Liver (tissue), 8 donors: ENCODE measurements at regions not wholly inside any gene's neighbourhood (a gene's known extent, or its start where the extent isn't known, plus 50 kb on each side); places are given as distances from the start of the nearest gene placed in this dataset.

Experiments
- DNase-seq: peaks from one replicate; pipeline ENCODE4 v3.0.0-alpha.2; 2017; ENCODE audit warnings: low spot score
- H3K27ac ChIP-seq, 2 donors: one replicate each; pipeline ENCODE4 v1.7.0; 2013; ENCODE audit warnings: inconsistent platforms in 2 of 2, low read length in 2 of 2, control low read depth in 1 of 2, low read depth in 1 of 2, mild to moderate bottlenecking in 1 of 2
- H3K27me3 ChIP-seq, 4 donors: one replicate each; pipeline versions ENCODE4 v1.6.1 to v1.7.0; 2013; ENCODE audit warnings: low read length in 3 of 4, inconsistent platforms in 1 of 4, mild to moderate bottlenecking in 1 of 4, moderate library complexity in 1 of 4; ENCODE audit not compliant: control insufficient read depth in 4 of 4, insufficient read depth in 4 of 4
- H3K36me3 ChIP-seq, 4 donors: one replicate each; pipeline versions ENCODE4 v1.6.1 to v1.7.0; 2013; ENCODE audit warnings: low read length in 3 of 4, mild to moderate bottlenecking in 3 of 4, low read depth in 1 of 4, moderate library complexity in 1 of 4; ENCODE audit not compliant: control insufficient read depth in 4 of 4, insufficient read depth in 3 of 4
- H3K4me1 ChIP-seq, 4 donors: one replicate each; pipeline versions ENCODE4 v1.6.1 to v1.7.0; 2013; ENCODE audit warnings: low read length in 3 of 4, mild to moderate bottlenecking in 3 of 4, moderate library complexity in 1 of 4; ENCODE audit not compliant: control insufficient read depth in 4 of 4, insufficient read depth in 4 of 4
- H3K4me3 ChIP-seq, 3 donors: one replicate each; pipeline versions ENCODE4 v1.6.1 to v1.7.0; 2013; ENCODE audit warnings: low read length in 3 of 3, control low read depth in 1 of 3, low read depth in 1 of 3, mild to moderate bottlenecking in 1 of 3
- H3K9ac ChIP-seq, 2 donors: one replicate each; pipeline ENCODE4 v1.7.0; 2013; ENCODE audit warnings: low read length in 2 of 2, mild to moderate bottlenecking in 2 of 2, moderate library complexity in 2 of 2, control low read depth in 1 of 2, low read depth in 1 of 2
- H3K9me3 ChIP-seq, 4 donors: one replicate each; pipeline versions ENCODE4 v1.6.1 to v1.7.0; 2013; ENCODE audit warnings: low read length in 3 of 4; ENCODE audit not compliant: control insufficient read depth in 4 of 4
- EGR1 ChIP-seq, 2 donors: IDR thresholded peaks; 2 replicates each; pipeline ENCODE4 v1.6.1; 2016 to 2018; ENCODE audit warnings: antibody characterized with exemption in 2 of 2, low read depth in 2 of 2
- FOXA1 ChIP-seq: IDR thresholded peaks from 2 replicates; pipeline ENCODE4 v1.6.1; 2016; ENCODE audit warnings: antibody characterized with exemption
- FOXA2 ChIP-seq: IDR thresholded peaks from 2 replicates; pipeline ENCODE4 v1.6.1; 2016; ENCODE audit warnings: antibody characterized with exemption
- GABPA ChIP-seq, 2 donors: IDR thresholded peaks in 1 of 2; conservative IDR thresholded peaks in 1 of 2; 2 replicates each; pipeline ENCODE4 v1.6.1; 2016; ENCODE audit warnings: antibody characterized with exemption in 2 of 2, mild to moderate bottlenecking in 1 of 2, moderate library complexity in 1 of 2
- HNF4A ChIP-seq, 2 donors: conservative IDR thresholded peaks; 2 replicates each; pipeline ENCODE4 v1.6.1; 2016; ENCODE audit warnings: antibody characterized with exemption in 2 of 2, mild to moderate bottlenecking in 2 of 2
- HNF4G ChIP-seq: IDR thresholded peaks from 2 replicates; pipeline ENCODE4 v1.6.1; 2016; ENCODE audit warnings: antibody characterized with exemption
- JUND ChIP-seq, 2 donors: IDR thresholded peaks; 2 replicates each; pipeline ENCODE4 v1.6.1; 2016; ENCODE audit warnings: antibody characterized with exemption in 2 of 2
- NR2F2 ChIP-seq: IDR thresholded peaks from 2 replicates; pipeline ENCODE4 v1.6.1; 2016; ENCODE audit warnings: antibody characterized with exemption
- RAD21 ChIP-seq, 2 donors: IDR thresholded peaks; 2 replicates each; pipeline ENCODE4 v1.6.1; 2016; ENCODE audit warnings: antibody characterized with exemption in 2 of 2, mild to moderate bottlenecking in 2 of 2
- RXRA ChIP-seq, 2 donors: IDR thresholded peaks; 2 replicates each; pipeline ENCODE4 v1.6.1; 2017 to 2018; ENCODE audit warnings: antibody characterized with exemption in 2 of 2, mild to moderate bottlenecking in 1 of 2
- SP1 ChIP-seq: IDR thresholded peaks from 2 replicates; pipeline ENCODE4 v1.6.1; 2018; ENCODE audit warnings: antibody characterized with exemption, mild to moderate bottlenecking
- TAF1 ChIP-seq: conservative IDR thresholded peaks from 2 replicates; pipeline ENCODE4 v1.6.1; 2016; ENCODE audit warnings: antibody characterized with exemption, mild to moderate bottlenecking
- YY1 ChIP-seq: IDR thresholded peaks from 2 replicates; pipeline ENCODE4 v1.6.1; 2016; ENCODE audit warnings: antibody characterized with exemption, mild to moderate bottlenecking
- WGBS: extraction: QIAGEN DNeasy Blood & Tissue Kit; methylation state at CpG from one replicate; pipeline ENCODE4 v1.1.7; 2013; 5-methylcytosine and 5-hydroxymethylcytosine counted together
- TF ChIP-seq, protein P1 (sequence below): fragments of 150-350 bp; IDR thresholded peaks from 2 replicates; pipeline ENCODE4 v1.5.1; 2017; ENCODE audit warnings: improper control_type of control experiment, low read depth, low read length; ENCODE audit not compliant: missing input control
- TF ChIP-seq, protein P2 (sequence below): IDR thresholded peaks from 2 replicates; pipeline ENCODE4 v1.6.1; 2016; ENCODE audit warnings: antibody characterized with exemption
- TF ChIP-seq, protein P3 (sequence below): IDR thresholded peaks from 2 replicates; pipeline ENCODE4 v1.6.1; 2016; ENCODE audit warnings: antibody characterized with exemption
- TF ChIP-seq, protein P4 (sequence below): IDR thresholded peaks from 2 replicates; pipeline ENCODE4 v1.6.1; 2016; ENCODE audit warnings: antibody characterized with exemption
- TF ChIP-seq, protein P5 (sequence below): IDR thresholded peaks from 2 replicates; pipeline ENCODE4 v1.6.1; 2016; ENCODE audit warnings: antibody characterized with exemption, mild to moderate bottlenecking
- donor health status: healthy.
- donor health status: healthy.
- donor health status: healthy.
- donor health status: healthy.
- donor health status: healthy.

DNA sequence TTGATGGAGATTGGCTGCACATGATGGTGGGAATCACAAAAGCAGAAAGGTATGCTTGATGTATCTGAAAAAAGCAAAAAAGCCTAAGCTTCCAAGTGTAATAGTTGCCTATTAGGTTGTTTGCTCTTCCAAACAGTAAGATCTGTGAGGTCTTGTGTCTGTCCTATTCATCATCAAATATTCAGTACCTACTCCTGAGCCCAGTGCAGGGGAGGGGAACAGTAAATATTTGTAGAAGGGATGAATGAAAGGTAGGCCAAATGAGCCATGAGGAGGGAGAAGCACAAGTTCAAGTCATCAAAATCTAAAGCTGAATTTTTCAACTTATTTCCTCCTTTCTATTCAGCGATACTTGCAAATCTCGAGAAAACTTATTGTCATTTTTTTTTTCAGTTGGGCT, 153.2 kb upstream of the ETAA1 start:
- H3K9ac ChIP-seq: no peak overlapping the region
- no peak for DNase-seq
- H3K9me3 ChIP-seq: no peaks in the 10 kb centered on the region
- WGBS: 89% methylated on average over 2 of the region's 2 CpGs
- H3K36me3 ChIP-seq: no peaks in the 10 kb centered on the region
- no peak overlapping the region for H3K4me3 ChIP-seq
- no peak for TF ChIP-seq FOXA2
- TF ChIP-seq HNF4A (conservative IDR thresholded peaks at IDR 0.05): no peak
- TF ChIP-seq YY1: no peak
- no peak for TF ChIP-seq GABPA (IDR thresholded peaks at IDR 0.05 in 1 of 2, conservative IDR thresholded peaks at IDR 0.05 in 1 of 2)
- TF ChIP-seq JUND (IDR thresholded peaks at IDR 0.05): no peak
- TF ChIP-seq, protein P1, sequence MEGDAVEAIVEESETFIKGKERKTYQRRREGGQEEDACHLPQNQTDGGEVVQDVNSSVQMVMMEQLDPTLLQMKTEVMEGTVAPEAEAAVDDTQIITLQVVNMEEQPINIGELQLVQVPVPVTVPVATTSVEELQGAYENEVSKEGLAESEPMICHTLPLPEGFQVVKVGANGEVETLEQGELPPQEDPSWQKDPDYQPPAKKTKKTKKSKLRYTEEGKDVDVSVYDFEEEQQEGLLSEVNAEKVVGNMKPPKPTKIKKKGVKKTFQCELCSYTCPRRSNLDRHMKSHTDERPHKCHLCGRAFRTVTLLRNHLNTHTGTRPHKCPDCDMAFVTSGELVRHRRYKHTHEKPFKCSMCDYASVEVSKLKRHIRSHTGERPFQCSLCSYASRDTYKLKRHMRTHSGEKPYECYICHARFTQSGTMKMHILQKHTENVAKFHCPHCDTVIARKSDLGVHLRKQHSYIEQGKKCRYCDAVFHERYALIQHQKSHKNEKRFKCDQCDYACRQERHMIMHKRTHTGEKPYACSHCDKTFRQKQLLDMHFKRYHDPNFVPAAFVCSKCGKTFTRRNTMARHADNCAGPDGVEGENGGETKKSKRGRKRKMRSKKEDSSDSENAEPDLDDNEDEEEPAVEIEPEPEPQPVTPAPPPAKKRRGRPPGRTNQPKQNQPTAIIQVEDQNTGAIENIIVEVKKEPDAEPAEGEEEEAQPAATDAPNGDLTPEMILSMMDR: no peak
- TF ChIP-seq FOXA1: no peak
- no peak for TF ChIP-seq TAF1
- H3K27me3 ChIP-seq: peaks cover 0 to 3% (median 0%) of the 10 kb centered on the region in 4 donors
- H3K4me1 ChIP-seq: no peaks in the 10 kb centered on the region
- no peak overlapping the region for H3K27ac ChIP-seq

DNA sequence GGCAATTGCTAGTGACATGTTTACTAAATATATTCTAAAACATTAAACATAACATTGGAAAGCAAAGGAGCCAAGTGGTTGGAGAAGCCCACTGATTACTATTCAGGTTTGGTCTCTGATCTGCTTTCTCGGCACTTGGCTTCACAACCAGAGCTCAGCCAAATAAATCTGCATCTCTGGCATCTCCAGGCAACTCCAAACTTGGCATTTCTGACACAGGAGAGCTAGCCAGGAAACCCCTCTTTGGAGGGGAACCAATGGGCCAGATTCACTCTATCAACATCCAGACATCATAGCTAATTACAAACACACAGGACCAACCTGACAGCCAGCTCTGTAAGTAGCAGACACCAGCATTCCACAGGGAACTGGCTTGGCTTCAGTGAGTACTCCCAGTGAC, 150.3 kb upstream of the ETAA1 start:
- H3K9ac ChIP-seq: no peak overlapping the region
- no peak for DNase-seq
- H3K4me3 ChIP-seq: no peak overlapping the region
- no peaks in the 10 kb centered on the region for H3K36me3 ChIP-seq
- H3K4me1 ChIP-seq: no peaks in the 10 kb centered on the region
- 95% methylated on average over 1 of the region's 1 CpG for WGBS
- TF ChIP-seq, protein P2, sequence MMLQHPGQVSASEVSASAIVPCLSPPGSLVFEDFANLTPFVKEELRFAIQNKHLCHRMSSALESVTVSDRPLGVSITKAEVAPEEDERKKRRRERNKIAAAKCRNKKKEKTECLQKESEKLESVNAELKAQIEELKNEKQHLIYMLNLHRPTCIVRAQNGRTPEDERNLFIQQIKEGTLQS: no peak
- no peak for TF ChIP-seq GABPA (IDR thresholded peaks at IDR 0.05 in 1 of 2, conservative IDR thresholded peaks at IDR 0.05 in 1 of 2)
- TF ChIP-seq, protein P3, sequence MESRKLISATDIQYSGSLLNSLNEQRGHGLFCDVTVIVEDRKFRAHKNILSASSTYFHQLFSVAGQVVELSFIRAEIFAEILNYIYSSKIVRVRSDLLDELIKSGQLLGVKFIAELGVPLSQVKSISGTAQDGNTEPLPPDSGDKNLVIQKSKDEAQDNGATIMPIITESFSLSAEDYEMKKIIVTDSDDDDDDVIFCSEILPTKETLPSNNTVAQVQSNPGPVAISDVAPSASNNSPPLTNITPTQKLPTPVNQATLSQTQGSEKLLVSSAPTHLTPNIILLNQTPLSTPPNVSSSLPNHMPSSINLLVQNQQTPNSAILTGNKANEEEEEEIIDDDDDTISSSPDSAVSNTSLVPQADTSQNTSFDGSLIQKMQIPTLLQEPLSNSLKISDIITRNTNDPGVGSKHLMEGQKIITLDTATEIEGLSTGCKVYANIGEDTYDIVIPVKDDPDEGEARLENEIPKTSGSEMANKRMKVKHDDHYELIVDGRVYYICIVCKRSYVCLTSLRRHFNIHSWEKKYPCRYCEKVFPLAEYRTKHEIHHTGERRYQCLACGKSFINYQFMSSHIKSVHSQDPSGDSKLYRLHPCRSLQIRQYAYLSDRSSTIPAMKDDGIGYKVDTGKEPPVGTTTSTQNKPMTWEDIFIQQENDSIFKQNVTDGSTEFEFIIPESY: no peak
- TF ChIP-seq TAF1: no peak
- no peak for TF ChIP-seq HNF4G
- TF ChIP-seq, protein P4, sequence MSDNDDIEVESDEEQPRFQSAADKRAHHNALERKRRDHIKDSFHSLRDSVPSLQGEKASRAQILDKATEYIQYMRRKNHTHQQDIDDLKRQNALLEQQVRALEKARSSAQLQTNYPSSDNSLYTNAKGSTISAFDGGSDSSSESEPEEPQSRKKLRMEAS: no peak
- no peak for TF ChIP-seq RAD21 (IDR thresholded peaks at IDR 0.05)
- TF ChIP-seq, protein P5, sequence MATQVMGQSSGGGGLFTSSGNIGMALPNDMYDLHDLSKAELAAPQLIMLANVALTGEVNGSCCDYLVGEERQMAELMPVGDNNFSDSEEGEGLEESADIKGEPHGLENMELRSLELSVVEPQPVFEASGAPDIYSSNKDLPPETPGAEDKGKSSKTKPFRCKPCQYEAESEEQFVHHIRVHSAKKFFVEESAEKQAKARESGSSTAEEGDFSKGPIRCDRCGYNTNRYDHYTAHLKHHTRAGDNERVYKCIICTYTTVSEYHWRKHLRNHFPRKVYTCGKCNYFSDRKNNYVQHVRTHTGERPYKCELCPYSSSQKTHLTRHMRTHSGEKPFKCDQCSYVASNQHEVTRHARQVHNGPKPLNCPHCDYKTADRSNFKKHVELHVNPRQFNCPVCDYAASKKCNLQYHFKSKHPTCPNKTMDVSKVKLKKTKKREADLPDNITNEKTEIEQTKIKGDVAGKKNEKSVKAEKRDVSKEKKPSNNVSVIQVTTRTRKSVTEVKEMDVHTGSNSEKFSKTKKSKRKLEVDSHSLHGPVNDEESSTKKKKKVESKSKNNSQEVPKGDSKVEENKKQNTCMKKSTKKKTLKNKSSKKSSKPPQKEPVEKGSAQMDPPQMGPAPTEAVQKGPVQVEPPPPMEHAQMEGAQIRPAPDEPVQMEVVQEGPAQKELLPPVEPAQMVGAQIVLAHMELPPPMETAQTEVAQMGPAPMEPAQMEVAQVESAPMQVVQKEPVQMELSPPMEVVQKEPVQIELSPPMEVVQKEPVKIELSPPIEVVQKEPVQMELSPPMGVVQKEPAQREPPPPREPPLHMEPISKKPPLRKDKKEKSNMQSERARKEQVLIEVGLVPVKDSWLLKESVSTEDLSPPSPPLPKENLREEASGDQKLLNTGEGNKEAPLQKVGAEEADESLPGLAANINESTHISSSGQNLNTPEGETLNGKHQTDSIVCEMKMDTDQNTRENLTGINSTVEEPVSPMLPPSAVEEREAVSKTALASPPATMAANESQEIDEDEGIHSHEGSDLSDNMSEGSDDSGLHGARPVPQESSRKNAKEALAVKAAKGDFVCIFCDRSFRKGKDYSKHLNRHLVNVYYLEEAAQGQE: no peak
- no peak for TF ChIP-seq NR2F2
- no peak for TF ChIP-seq YY1
- no peak for TF ChIP-seq FOXA1
- TF ChIP-seq, protein P1: no peak
- TF ChIP-seq RXRA (IDR thresholded peaks at IDR 0.05): no peak
- no peak for TF ChIP-seq FOXA2
- TF ChIP-seq JUND (IDR thresholded peaks at IDR 0.05): no peak
- no peak for TF ChIP-seq HNF4A (conservative IDR thresholded peaks at IDR 0.05)
- TF ChIP-seq EGR1 (IDR thresholded peaks at IDR 0.05; ENCODE audit: low read depth in 2 of 2): no peak
- TF ChIP-seq SP1: no peak
- no peak overlapping the region for H3K27ac ChIP-seq
- H3K27me3 ChIP-seq: peaks cover 0 to 3% (median 0%) of the 10 kb centered on the region in 4 donors
- H3K9me3 ChIP-seq: no peaks in the 10 kb centered on the region
